H9 (cell line): ENCODE measurements at regions not wholly inside any gene's neighbourhood (a gene's known extent, or its start where the extent isn't known, plus 50 kb on each side); places are given as distances from the start of the nearest gene placed in this dataset.

ENCODE experiments used
- DNase-seq: peaks from one replicate; pipeline ENCODE4 v3.0.0-alpha.2; 2017
- H2AFZ ChIP-seq: one replicate; pipeline ENCODE4 v1.6.1; 2013; ENCODE audit warnings: mild to moderate bottlenecking, low read length, control low read depth, moderate library complexity
- H2AK5ac ChIP-seq: 2 replicates; pipeline ENCODE4 v1.6.1; 2013; ENCODE audit warnings: low read length, control low read depth, mixed read lengths; ENCODE audit not compliant: insufficient read length
- H2BK120ac ChIP-seq: one replicate; pipeline ENCODE4 v1.6.1; 2013; ENCODE audit warnings: low read depth, mild to moderate bottlenecking, low read length, control low read depth, inconsistent platforms; ENCODE audit not compliant: poor library complexity, severe bottlenecking
- H2BK12ac ChIP-seq: 2 replicates; pipeline ENCODE4 v1.6.1; 2013; ENCODE audit warnings: low read length, control low read depth, mixed read lengths, low read depth; ENCODE audit not compliant: insufficient read length
- H2BK15ac ChIP-seq: 2 replicates; pipeline ENCODE4 v1.6.1; 2013; ENCODE audit warnings: low read depth, low read length, control low read depth
- H2BK20ac ChIP-seq: one replicate; pipeline ENCODE4 v1.6.1; 2013; ENCODE audit warnings: low read depth, mild to moderate bottlenecking, low read length, control low read depth, inconsistent platforms; ENCODE audit not compliant: poor library complexity, severe bottlenecking
- H2BK5ac ChIP-seq: 2 replicates; pipeline ENCODE4 v1.6.1; 2013; ENCODE audit warnings: low read length, control low read depth, mixed read lengths; ENCODE audit not compliant: insufficient read length
- H3K14ac ChIP-seq: 2 replicates; pipeline ENCODE4 v1.6.1; 2013; ENCODE audit warnings: low read length, control low read depth; ENCODE audit not compliant: insufficient read depth
- H3K18ac ChIP-seq: 2 replicates; pipeline ENCODE4 v1.6.1; 2013; ENCODE audit warnings: low read depth, mild to moderate bottlenecking, mixed read lengths, low read length, control low read depth; ENCODE audit not compliant: insufficient read length
- H3K23ac ChIP-seq: 2 replicates; pipeline ENCODE4 v1.6.1; 2013; ENCODE audit warnings: low read length, control low read depth, mixed read lengths, low read depth; ENCODE audit not compliant: insufficient read length
- H3K23me2 ChIP-seq: 2 replicates; pipeline ENCODE4 v1.6.1; 2013; ENCODE audit warnings: low read depth, mild to moderate bottlenecking, mixed read lengths, low read length, control low read depth; ENCODE audit not compliant: insufficient read length, poor library complexity, severe bottlenecking
- H3K27ac ChIP-seq: 2 replicates; pipeline ENCODE4 v1.5.1; 2013; ENCODE audit warnings: low read length, control low read depth, mixed read lengths, low read depth; ENCODE audit not compliant: insufficient read length
- H3K27me3 ChIP-seq: 2 replicates; pipeline ENCODE4 v1.6.1; 2013; ENCODE audit warnings: low read length, control low read depth, inconsistent platforms; ENCODE audit not compliant: insufficient read depth
- H3K4ac ChIP-seq: 2 replicates; pipeline ENCODE4 v1.6.1; 2013; ENCODE audit warnings: low read depth, mild to moderate bottlenecking, control low read depth, inconsistent platforms, low read length, moderate library complexity
- H3K4me1 ChIP-seq: 2 replicates; pipeline ENCODE4 v1.6.1; 2013; ENCODE audit warnings: low read length, control low read depth, inconsistent platforms; ENCODE audit not compliant: insufficient read depth
- H3K4me2 ChIP-seq: 2 replicates; pipeline ENCODE4 v1.6.1; 2013; ENCODE audit warnings: low read length, control low read depth, mixed read lengths; ENCODE audit not compliant: insufficient read length, insufficient read depth
- H3K56ac ChIP-seq: 2 replicates; pipeline ENCODE4 v1.6.1; 2013; ENCODE audit warnings: low read depth, mild to moderate bottlenecking, mixed read lengths, low read length, control low read depth; ENCODE audit not compliant: insufficient read length
- H3K79me1 ChIP-seq: 2 replicates; pipeline ENCODE4 v1.6.1; 2013; ENCODE audit warnings: low read depth, mild to moderate bottlenecking, moderate library complexity, low read length, control low read depth, inconsistent platforms; ENCODE audit not compliant: insufficient read depth, poor library complexity, severe bottlenecking
- H3K79me2 ChIP-seq: 2 replicates; pipeline ENCODE4 v1.6.1; 2013; ENCODE audit warnings: low read length, control low read depth, inconsistent platforms; ENCODE audit not compliant: insufficient read depth
- H3K9ac ChIP-seq: 2 replicates; pipeline ENCODE4 v1.6.1; 2013; ENCODE audit warnings: low read length, control low read depth, mixed read lengths; ENCODE audit not compliant: insufficient read length; ENCODE audit errors: extremely low read depth
- H3K9me3 ChIP-seq: one replicate; pipeline ENCODE4 v1.6.1; 2013; ENCODE audit warnings: low read depth, low read length, inconsistent platforms; ENCODE audit not compliant: control insufficient read depth
- H3T11ph ChIP-seq: one replicate; pipeline ENCODE4 v1.6.1; 2013; ENCODE audit warnings: mild to moderate bottlenecking, low read length, control low read depth, inconsistent platforms
- H4K20me1 ChIP-seq: one replicate; pipeline ENCODE4 v1.6.1; 2013; ENCODE audit not compliant: control insufficient read depth, insufficient read length, insufficient read depth
- H4K5ac ChIP-seq: 2 replicates; pipeline ENCODE4 v1.6.1; 2013; ENCODE audit warnings: low read depth, mild to moderate bottlenecking, mixed read lengths, low read length, control low read depth; ENCODE audit not compliant: insufficient read length
- H4K8ac ChIP-seq: replicated peaks from 2 replicates; pipeline ENCODE4 v1.6.1; 2013; ENCODE audit warnings: low read length, control low read depth, mixed read lengths, low read depth; ENCODE audit not compliant: insufficient read length
- H4K91ac ChIP-seq: 2 replicates; pipeline ENCODE4 v1.6.1; 2013; ENCODE audit warnings: low read depth, mild to moderate bottlenecking, moderate library complexity, mixed read lengths, low read length, control low read depth; ENCODE audit not compliant: insufficient read length
- H3K27ac Mint-ChIP-seq, 3 experiments: 2 replicates in 2 of 3; 3 replicates in 1 of 3; pipeline ENCODE4 v1.8.0; 2020 to 2021; ENCODE audit warnings: mixed read lengths in 3 of 3, mild to moderate bottlenecking in 1 of 3, moderate library complexity in 1 of 3
- H3K27me3 Mint-ChIP-seq: 2 replicates; pipeline ENCODE4 v1.8.0; 2021; ENCODE audit warnings: low read depth, mild to moderate bottlenecking, moderate library complexity, mixed read lengths
- H3K36me3 Mint-ChIP-seq, 3 experiments: 2 replicates in 2 of 3; 3 replicates in 1 of 3; pipeline ENCODE4 v1.8.0; 2020 to 2021; ENCODE audit warnings: low read depth in 3 of 3, mixed read lengths in 3 of 3; ENCODE audit not compliant: insufficient read depth in 1 of 3
- H3K4me1 Mint-ChIP-seq, 2 experiments: 2 replicates each; pipeline ENCODE4 v1.8.0; 2020; ENCODE audit warnings: mixed read lengths in 2 of 2
- H3K4me3 Mint-ChIP-seq, 2 experiments: 2 replicates in 1 of 2; 3 replicates in 1 of 2; pipeline ENCODE4 v1.8.0; 2020 to 2021; ENCODE audit warnings: mild to moderate bottlenecking in 2 of 2, mixed read lengths in 2 of 2, moderate library complexity in 1 of 2
- H3K9me3 Mint-ChIP-seq, 2 experiments: 2 replicates in 1 of 2; 3 replicates in 1 of 2; pipeline ENCODE4 v1.8.0; 2020; ENCODE audit warnings: mild to moderate bottlenecking in 2 of 2, mixed read lengths in 2 of 2, moderate library complexity in 1 of 2
- CTCF ChIP-seq: fragments of 200-600 bp; sonication (generic); conservative IDR thresholded peaks from 3 replicates; pipeline ENCODE4 v1.8.0; 2021; ENCODE audit warnings: antibody characterized with exemption, mild to moderate bottlenecking
- WGBS: extraction: QIAGEN DNeasy Blood & Tissue Kit; methylation state at CpG from one replicate; pipeline ENCODE4 v1.1.7; 2013; ENCODE audit warnings: missing lambda C conversion rate, low lambda C conversion rate, mixed read lengths; ENCODE audit not compliant: insufficient read length; ENCODE audit errors: extremely low coverage; 5-methylcytosine and 5-hydroxymethylcytosine counted together

- Histone ChIP-seq H3K56ac (no peak overlapping the region), H4K5ac (no peak overlapping the region), H2AFZ (no peak overlapping the region), H3K4ac (no peak overlapping the region), H3K27me3 (no peaks in the 10 kb centered on the region), H3K23me2 (no peaks in the 10 kb centered on the region), H4K91ac (no peak overlapping the region), H4K20me1 (no peaks in the 10 kb centered on the region), H2BK15ac (no peak overlapping the region), H3K27ac (no peak overlapping the region), H3K79me2 (no peaks in the 10 kb centered on the region), H3K23ac (no peak overlapping the region), H3K14ac (no peak overlapping the region), H4K8ac (no peak overlapping the region), H2BK12ac (no peak overlapping the region), H3K18ac (no peak overlapping the region), H2BK120ac (no peak overlapping the region), H3K4me2 (no peak overlapping the region), H3K79me1 (no peaks in the 10 kb centered on the region), H3K9ac (no peak overlapping the region), H3K4me1 (no peaks in the 10 kb centered on the region), H2BK20ac (no peak overlapping the region), H2BK5ac (no peak overlapping the region), H2AK5ac (no peak overlapping the region), H3K9me3 (no peaks in the 10 kb centered on the region), H3T11ph (no peak overlapping the region)
- no peak overlapping the region for H3K4me3 Mint-ChIP-seq
- no peak for DNase-seq
- no peak for TF ChIP-seq CTCF
- H3K4me1 Mint-ChIP-seq: peaks cover 4 to 6% of the 10 kb centered on the region in 2 experiments; a peak in 3 of 4 replicates
- no peak overlapping the region; a peak in 1 of 7 replicates for H3K27ac Mint-ChIP-seq
- no CpG with 5 or more reads among the region's 7 CpGs for WGBS
- no peaks in the 10 kb centered on the region for H3K27me3 Mint-ChIP-seq
- no peaks in the 10 kb centered on the region for H3K36me3 Mint-ChIP-seq
- H3K9me3 Mint-ChIP-seq: no peaks in the 10 kb centered on the region
Observed at GRCh38 chr3:59138966-59139365, 89.1 kb upstream of the CFAP20DC start.
